Transverse colon (tissue), 4 donors: ENCODE measurements at regions not wholly inside any gene's neighbourhood (a gene's known extent, or its start where the extent isn't known, plus 50 kb on each side); places are given as distances from the start of the nearest gene placed in this dataset.

Source experiments
- DNase-seq: peaks from one replicate; pipeline ENCODE4 v3.0.0-alpha.2; 2019
- H3K27ac ChIP-seq, 4 donors: fragments of 200-600 bp; sonication (generic); 2 replicates each; pipeline ENCODE4 v1.5.1; 2016 to 2018; ENCODE audit warnings: inconsistent platforms in 4 of 4
- H3K27me3 ChIP-seq: fragments of 200-600 bp; sonication (generic); 2 replicates; pipeline ENCODE4 v1.5.1; 2017; ENCODE audit warnings: inconsistent platforms
- H3K36me3 ChIP-seq, 4 donors: fragments of 200-600 bp; sonication (generic); 2 replicates each; pipeline ENCODE4 v1.5.1; 2017 to 2019; ENCODE audit warnings: inconsistent platforms in 4 of 4
- H3K4me1 ChIP-seq, 4 donors: fragments of 200-600 bp; sonication (generic); 2 replicates each; pipeline ENCODE4 v1.5.1; 2017 to 2020; ENCODE audit warnings: inconsistent platforms in 4 of 4
- H3K4me3 ChIP-seq, 4 donors: fragments of 200-600 bp; sonication (generic); 1 replicate in 1 of 4; 2 replicates in 3 of 4; pipeline versions ENCODE4 v1.5.1 to v1.6.1; 2017 to 2019; ENCODE audit warnings: inconsistent platforms in 4 of 4
- H3K9me3 ChIP-seq, 2 donors: fragments of 200-600 bp; sonication (generic); 2 replicates each; pipeline ENCODE4 v1.5.1; 2017 to 2019; ENCODE audit warnings: inconsistent platforms in 2 of 2
- CTCF ChIP-seq, 5 experiments: fragments of 200-600 bp in 3 of 5; fragments of 450-650 bp in 2 of 5; sonication (generic) in 3 of 5; IDR thresholded peaks; 1 replicate in 2 of 5; 2 replicates in 3 of 5; pipeline ENCODE4 v1.5.1; 2016 to 2017; ENCODE audit warnings: antibody characterized with exemption in 5 of 5, inconsistent platforms in 3 of 5, mild to moderate bottlenecking in 2 of 5, moderate library complexity in 1 of 5
- EP300 ChIP-seq: sonication (generic); formaldehyde crosslinking; IDR thresholded peaks from one replicate; pipeline ENCODE4 v1.6.1; 2017; ENCODE audit warnings: antibody characterized with exemption, low read depth
- POLR2A ChIP-seq: fragments of 450-650 bp; IDR thresholded peaks from one replicate; pipeline ENCODE4 v1.6.1; 2016; ENCODE audit warnings: antibody characterized with exemption, mild to moderate bottlenecking, moderate library complexity
- POLR2AphosphoS5 ChIP-seq, 3 donors: sonication (generic); formaldehyde crosslinking; IDR thresholded peaks; one replicate each; pipeline ENCODE4 v1.6.1; 2016; ENCODE audit warnings: antibody characterized with exemption in 3 of 3
- WGBS, 2 donors: methylation state at CpG; one replicate each; pipeline ENCODE4 v1.1.5; 2018; ENCODE audit warnings: low coverage in 1 of 2; 5-methylcytosine and 5-hydroxymethylcytosine counted together
- in situ Hi-C, 4 donors: fragments of 200-750 bp; cut with MboI; loops; one replicate each; pipeline versions ENCODE4 v1.15.0 to v1.15.1; 2017; ENCODE audit warnings: low sequenced_read_pairs in 3 of 4, low pct_ligation_motif_present in 1 of 4, low pct_unique_long_range_greater_than_20kb in 1 of 4
- intact Hi-C: fragments of 100-400 bp; cut with DNase I; formaldehyde crosslinking; loops from one replicate; pipeline ENCODE4 v1.15.1; 2023; ENCODE audit warnings: low total_unique reads

- DNase-seq = no peak
- WGBS, 2 donors = 76 to 80% methylated on average over 2 to 5 of the region's 5 CpGs
- in situ Hi-C loops = no loop called here
Measured at GRCh38 chr16:54813778-54814177, 116.9 kb upstream of the IRX5 start.

GRCh38 chr16:54812229-54812628, 118.4 kb upstream of the IRX5 start:
- no peak for DNase-seq

More at GRCh38 chr16:54813778-54814177, 116.9 kb upstream of the IRX5 start:
- Histone ChIP-seq H3K27ac (no peak overlapping the region), H3K9me3 (no peaks in the 10 kb centered on the region), H3K36me3 (no peaks in the 10 kb centered on the region), H3K4me3 (no peak overlapping the region), H3K27me3 (no peaks in the 10 kb centered on the region), H3K4me1 (no peaks in the 10 kb centered on the region)
- TF ChIP-seq POLR2A = no peak
- TF ChIP-seq EP300 = no peak
- TF ChIP-seq CTCF (IDR thresholded peaks at IDR 0.05) = no peak
- TF ChIP-seq POLR2AphosphoS5 (IDR thresholded peaks at IDR 0.05) = no peak
- intact Hi-C loops = no loop called here

GRCh38 chr16:54808890-54809289, 121.8 kb upstream of the IRX5 start:
- intact Hi-C loops = no loop called here
- Histone ChIP-seq H3K27me3 (no peaks in the 10 kb centered on the region), H3K27ac (no peak overlapping the region), H3K36me3 (no peaks in the 10 kb centered on the region), H3K9me3 (no peaks in the 10 kb centered on the region), H3K4me3 (no peak overlapping the region), H3K4me1 (no peaks in the 10 kb centered on the region)
- TF ChIP-seq POLR2A = no peak
- TF ChIP-seq CTCF (IDR thresholded peaks at IDR 0.05) = no peak
- TF ChIP-seq EP300 = no peak
- TF ChIP-seq POLR2AphosphoS5 (IDR thresholded peaks at IDR 0.05) = no peak
- in situ Hi-C loops = no loop called here
- no peak for DNase-seq

More at GRCh38 chr16:54812229-54812628, 118.4 kb upstream of the IRX5 start:
- WGBS, 2 donors = 32 to 40% methylated on average over 3 of the region's 3 CpGs
- in situ Hi-C loops = no loop called here
- Histone ChIP-seq H3K4me1 (no peaks in the 10 kb centered on the region), H3K27ac (no peak overlapping the region), H3K36me3 (no peaks in the 10 kb centered on the region), H3K27me3 (no peaks in the 10 kb centered on the region), H3K9me3 (no peaks in the 10 kb centered on the region), H3K4me3 (no peak overlapping the region)
- TF ChIP-seq POLR2AphosphoS5 (IDR thresholded peaks at IDR 0.05) = no peak
- TF ChIP-seq EP300 = no peak
- TF ChIP-seq POLR2A = no peak
- TF ChIP-seq CTCF (IDR thresholded peaks at IDR 0.05) = no peak
- intact Hi-C loops = no loop called here

- 79 to 89% methylated on average over 4 of the region's 4 CpGs for WGBS, 2 donors
- in situ Hi-C loops (no loop called here), intact Hi-C loops (no loop called here)
- no peaks in the 10 kb centered on the region for H3K4me1 ChIP-seq
- H3K4me3 ChIP-seq = no peak overlapping the region
- H3K27ac ChIP-seq = no peak overlapping the region
- no peaks in the 10 kb centered on the region for H3K27me3 ChIP-seq
- H3K36me3 ChIP-seq = no peaks in the 10 kb centered on the region
- no peaks in the 10 kb centered on the region for H3K9me3 ChIP-seq
- TF ChIP-seq POLR2AphosphoS5 (IDR thresholded peaks at IDR 0.05) (no peak), EP300 (no peak), POLR2A (no peak), CTCF (IDR thresholded peaks at IDR 0.05) (no peak)
- no peak for DNase-seq
Measured at GRCh38 chr16:54806881-54807360, 123.7 kb upstream of the IRX5 start.
